ENCODE measurements at regions not wholly inside any gene's neighbourhood (a gene's known extent, or its start where the extent isn't known, plus 50 kb on each side); places are given as distances from the start of the nearest gene placed in this dataset.

DNA sequence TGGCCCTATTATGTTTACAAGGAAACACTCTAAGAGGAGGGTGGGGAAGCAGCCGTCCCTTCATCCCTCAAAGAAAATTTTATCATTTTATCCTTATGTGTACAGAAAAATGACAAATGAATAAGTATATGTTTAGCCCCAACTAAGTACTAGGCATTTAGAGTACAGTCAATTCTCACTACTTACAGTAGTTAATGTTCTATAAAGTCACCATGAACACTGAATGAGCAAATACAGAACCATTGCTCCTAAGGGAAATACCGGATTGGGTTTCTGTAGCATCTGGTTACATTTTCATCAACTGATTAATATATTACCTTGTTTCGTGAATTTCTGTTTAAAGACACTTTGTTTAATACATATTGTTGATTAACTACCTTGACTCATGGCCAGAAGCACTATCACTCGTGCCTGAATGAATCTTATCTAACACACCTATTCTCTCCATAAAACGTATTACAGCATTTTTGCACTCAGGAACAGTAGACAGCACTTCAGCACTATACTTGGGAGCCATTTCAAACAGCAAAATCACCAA, 109.3 kb downstream of the ASB9 start:
- TF ChIP-seq, protein P1, sequence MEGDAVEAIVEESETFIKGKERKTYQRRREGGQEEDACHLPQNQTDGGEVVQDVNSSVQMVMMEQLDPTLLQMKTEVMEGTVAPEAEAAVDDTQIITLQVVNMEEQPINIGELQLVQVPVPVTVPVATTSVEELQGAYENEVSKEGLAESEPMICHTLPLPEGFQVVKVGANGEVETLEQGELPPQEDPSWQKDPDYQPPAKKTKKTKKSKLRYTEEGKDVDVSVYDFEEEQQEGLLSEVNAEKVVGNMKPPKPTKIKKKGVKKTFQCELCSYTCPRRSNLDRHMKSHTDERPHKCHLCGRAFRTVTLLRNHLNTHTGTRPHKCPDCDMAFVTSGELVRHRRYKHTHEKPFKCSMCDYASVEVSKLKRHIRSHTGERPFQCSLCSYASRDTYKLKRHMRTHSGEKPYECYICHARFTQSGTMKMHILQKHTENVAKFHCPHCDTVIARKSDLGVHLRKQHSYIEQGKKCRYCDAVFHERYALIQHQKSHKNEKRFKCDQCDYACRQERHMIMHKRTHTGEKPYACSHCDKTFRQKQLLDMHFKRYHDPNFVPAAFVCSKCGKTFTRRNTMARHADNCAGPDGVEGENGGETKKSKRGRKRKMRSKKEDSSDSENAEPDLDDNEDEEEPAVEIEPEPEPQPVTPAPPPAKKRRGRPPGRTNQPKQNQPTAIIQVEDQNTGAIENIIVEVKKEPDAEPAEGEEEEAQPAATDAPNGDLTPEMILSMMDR (IDR thresholded peaks at IDR 0.05) = no peak

DNA sequence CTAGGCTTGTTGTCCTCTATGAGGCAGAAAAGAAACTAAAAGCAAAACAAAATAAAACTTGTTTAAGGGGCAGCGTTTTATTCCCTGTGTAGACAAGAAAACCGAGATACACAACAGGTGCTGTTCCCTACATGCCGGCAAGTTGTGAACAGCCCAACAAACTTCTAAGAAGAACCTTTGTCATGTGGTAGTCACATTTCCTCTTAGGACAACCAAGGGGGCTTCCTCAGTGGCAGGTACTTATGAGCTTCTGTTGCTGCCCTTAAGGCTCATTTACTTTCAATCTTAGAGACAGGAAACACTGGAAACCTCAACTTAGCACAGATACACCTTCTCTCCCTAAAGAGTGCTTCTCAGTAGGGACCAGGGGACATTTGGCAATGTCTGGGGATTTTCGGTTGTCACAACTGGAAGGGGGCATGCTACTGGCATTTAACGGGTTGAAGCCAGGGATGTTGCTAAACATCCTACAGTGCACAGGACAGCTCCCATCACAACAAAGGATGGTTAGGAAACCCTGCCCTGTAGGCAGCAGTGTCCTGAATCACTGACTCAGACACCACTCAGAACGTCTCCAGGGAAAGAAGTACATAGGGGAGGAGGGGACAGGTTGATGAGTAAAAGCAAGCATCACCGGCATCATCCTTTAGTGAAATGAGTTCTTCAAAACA, 111.0 kb downstream of the ASB9 start:
- TF ChIP-seq, protein P1 (IDR thresholded peaks at IDR 0.05) = no peak

DNA sequence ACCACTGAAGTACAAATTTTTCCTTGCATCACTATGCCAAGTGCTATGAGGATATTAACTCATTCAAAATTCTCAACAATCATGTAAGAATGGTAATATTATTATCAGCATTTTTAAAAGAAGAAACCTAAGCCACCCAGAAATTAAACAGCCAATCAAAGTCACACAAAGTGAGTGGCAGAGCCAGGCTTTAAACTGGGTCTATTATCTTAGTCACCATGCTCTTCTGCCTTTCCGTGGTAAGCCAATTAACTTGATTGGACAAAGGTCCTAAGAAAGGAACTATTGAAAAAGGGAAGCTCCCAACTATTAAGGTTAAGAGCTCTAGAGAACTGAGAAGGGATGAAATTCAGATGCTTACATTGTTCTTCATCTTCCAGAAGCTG, 111.5 kb downstream of the ASB9 start:
- TF ChIP-seq, protein P1 (IDR thresholded peaks at IDR 0.05) = no peak

DNA sequence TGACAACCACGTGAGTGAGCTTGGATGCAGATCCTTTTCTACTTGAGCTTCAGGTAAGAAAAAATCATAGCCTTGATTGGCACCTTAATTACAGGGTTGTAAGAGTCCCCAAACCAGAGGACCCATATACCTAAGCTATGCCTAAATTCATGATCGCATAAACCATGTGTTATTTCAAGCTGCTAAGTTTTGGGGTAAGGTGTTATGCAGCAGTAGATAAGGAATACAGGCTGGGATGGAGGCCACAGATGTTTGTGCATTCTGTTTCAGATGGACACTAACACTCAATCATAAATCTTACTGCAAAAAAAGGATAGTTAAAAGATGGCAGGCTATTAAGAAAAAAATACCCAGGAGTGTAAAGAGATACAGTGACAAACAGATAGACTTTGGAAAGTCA, 112.3 kb downstream of the ASB9 start:
- TF ChIP-seq, protein P1 (IDR thresholded peaks at IDR 0.05) = no peak

DNA sequence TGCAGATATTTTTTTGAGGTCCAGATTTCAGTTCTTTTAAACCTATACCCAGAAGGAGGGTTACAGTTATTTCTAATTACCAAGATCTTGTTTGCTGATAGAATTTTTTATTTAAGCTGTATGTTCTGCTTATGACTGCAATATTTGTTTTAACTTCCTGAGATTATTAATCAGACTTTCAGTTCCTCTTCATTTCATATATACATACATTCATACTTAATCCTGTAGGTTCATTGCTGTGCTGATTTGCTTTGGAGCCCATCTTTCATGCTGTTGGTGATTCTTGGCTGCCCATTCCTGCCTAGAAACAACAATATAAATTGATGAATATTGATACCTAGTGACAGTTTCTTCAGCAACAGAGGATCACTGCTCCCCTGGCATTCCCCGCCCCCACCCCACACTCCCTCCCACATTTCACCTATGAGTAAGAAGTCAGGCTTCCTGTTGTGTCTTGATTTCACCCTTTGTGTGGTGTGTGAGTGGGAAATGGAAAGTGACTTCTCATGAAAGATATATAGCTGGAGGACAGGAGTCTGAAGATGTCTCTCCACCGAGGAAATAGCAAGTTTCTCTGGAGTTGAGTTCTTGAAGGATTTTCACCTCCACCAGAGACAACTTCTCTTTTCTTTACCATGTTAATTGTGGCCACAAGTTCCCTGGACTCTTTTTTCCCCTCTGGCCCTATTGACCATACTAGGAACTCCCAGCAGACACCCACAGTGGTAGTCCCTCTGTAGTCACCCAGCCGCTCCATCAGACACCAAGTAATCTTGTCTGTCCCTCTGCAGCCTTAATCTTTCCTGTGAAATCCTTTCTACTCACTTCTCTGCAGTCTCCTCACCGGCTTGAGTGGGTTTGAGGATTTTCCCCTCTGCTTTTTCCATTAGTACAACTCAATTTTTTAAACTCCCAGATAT, 118.4 kb downstream of the ASB9 start:
- TF ChIP-seq, protein P1 (IDR thresholded peaks at IDR 0.05) = no peak

DNA sequence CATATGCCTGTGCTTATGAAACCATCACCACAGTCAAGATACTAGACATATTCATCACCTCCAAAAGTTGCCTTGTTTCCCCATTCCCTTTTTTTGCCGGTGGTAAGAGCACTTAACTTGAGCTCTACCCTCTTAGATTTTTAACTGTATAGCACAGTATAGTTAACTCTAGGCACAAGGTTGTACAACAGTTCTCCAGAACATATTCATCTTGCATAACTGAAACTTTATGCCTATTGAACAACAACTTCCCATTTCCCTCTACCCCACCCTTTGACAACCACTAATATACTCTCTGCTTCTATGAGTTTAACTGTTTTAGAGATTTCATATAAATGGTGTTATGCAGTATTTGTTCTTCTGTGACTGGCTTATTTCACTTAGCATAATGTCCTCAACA, 119.3 kb downstream of the ASB9 start:
- TF ChIP-seq, protein P1 (IDR thresholded peaks at IDR 0.05) = no peak

DNA sequence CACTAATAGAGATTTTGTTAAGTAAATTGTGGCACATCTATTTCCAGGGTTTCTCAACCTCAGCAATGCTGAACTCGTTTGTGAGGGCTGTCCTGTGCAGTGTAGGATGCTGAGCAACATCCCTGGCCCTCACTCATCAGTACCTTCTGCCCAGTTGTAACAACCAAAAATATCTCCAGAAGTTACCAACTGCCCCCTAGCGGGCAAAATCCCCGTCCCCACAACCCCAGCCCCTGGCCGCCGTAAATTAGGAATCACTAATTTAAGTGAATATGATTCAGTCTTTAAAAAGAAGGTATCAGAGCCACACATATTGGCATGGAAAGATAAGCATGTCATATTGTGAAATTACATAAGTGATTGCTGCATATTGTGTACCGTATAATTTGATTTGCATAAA, 123.4 kb downstream of the ASB9 start:
- TF ChIP-seq, protein P1 (IDR thresholded peaks at IDR 0.05) = peak; percentile 55; the same call in 1 of the 2 replicates

Data from LNCAP (cell line).